Activated CD4-positive, alpha-beta T cell treated with anti-CD3 and anti-CD28 coated beads for 1 hour (primary cell): ENCODE measurements at regions not wholly inside any gene's neighbourhood (a gene's known extent, or its start where the extent isn't known, plus 50 kb on each side); places are given as distances from the start of the nearest gene placed in this dataset.
"Not testable (repeated sequence)": the region's sequence is repeated elsewhere in the genome, so short reads cannot be mapped to it uniquely, and the experiment has no call there.

Experiments
- DNase-seq: peaks from one replicate; pipeline ENCODE4 v3.0.0-alpha.2; 2020

DNA sequence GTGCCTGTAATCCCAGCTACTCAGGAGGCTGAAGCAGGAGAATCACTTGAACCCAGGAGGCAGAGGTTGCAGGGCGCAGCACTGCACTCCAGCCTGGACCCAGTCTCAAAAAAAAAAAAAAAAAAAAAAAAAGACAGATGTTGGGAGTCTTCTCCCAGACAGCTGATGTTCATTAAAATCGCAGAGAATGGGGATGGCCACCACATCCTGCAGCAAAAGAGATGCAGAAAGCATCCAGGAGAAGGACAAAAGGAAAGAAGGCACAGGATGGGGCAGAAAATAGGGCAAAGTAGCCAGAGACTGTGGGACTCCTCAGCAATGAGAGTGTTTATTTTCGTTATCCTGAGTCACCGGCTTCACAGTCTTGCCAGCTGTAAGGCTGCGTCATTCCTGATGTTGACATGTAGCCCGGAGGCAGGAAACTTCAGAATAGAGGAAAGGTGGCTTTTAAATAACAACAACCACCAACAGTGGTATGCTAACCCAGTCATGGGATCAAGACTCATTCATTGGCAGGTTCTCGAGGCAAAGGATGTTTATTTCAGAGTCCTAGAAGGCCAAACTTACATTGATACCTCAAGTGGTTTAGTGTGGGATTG lies 149.5 kb upstream of the SVIL start:
- DNase-seq = no peak

DNA sequence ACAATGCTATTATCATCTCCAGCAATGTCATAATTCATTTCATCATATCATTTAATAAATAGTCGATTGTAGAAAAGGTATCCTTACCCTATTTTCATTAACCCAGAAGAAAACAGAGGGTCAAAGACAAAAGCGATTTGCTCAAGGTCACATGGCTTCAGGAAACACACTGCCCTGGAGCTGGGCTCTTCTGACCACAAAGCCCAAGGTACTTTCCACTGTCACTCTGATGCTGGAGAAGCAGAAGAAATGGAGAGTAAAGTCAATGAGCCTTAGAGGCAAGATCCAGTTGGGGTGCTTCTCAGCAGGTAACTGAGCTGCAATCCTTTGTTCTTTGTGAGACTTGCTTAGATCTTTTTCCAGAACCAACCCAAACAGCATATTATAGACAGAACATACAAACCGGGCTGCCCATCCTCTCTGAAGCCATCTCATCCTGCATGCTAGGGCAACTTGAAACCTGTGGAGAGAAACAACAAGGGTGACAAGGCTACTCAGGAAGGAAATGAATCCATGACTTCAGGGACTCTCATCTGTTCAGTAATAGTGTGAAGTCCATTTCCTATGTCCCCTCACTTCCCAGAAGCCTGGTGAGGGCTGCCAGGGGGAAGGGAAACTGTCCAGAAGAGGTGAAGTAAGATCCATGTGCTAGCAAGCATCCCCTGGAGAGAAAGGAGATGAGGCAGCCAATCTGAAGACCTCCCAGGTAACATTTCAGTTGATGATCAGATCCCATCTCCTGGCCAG lies 148.6 kb upstream of the SVIL start:
- no peak for DNase-seq

DNA sequence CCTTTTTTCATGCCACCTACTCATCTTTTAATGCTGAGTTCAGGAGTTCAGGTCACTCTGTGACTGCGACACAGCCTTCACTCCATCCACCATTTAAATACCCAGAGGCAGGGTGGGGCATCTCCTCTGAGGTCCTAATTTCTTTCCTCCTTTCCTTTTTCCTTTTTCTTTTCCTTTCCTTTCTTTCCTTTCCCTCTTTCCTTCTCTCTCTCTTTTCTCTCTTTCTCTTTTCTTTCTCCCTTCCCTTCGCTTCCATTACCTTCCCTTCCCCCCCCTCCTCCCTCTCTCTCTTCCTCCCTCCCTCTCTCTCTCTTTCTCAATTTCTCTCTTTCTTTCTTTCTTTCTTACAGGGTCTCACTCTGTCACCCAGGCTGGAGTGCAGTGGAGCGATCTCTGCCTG lies 145.9 kb upstream of the SVIL start:
- no peak for DNase-seq

DNA sequence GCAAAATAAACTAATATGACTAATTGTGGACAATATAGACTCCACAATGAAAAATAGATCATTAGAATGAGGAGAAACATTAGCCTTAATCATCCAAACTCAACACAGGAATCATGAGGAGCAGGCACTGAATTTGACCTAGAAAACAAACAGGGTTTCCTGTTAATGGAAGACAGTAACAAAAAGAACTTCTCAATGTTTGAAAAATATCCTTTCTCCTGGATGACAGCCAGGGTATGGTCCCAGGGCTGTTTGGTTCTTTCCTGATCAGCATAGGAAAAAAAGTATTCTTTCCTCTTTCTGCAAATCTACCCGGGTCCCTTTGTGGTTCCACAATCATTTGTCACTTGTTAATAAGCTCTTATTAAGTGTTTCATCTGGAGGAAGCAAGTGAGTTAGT lies 145.3 kb upstream of the SVIL start:
- no peak for DNase-seq

DNA sequence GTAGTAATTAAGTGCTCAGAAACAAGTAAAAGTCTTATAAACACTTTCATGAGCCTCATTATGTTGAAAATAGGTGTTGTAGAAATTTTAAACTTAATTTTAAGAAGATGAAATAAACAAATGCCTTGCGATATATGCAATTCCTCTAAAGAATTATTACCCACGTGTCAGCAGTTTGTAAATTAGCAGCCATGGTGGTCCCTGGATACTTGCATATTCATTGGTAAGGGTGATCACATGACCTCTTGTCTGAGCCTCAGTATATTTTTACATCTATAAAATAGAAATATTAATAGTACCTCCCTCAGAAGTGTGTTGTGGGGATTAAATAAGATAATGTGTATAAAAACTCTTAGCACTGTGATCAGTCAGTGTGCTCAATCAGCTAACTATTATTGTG lies 141.5 kb upstream of the SVIL start:
- no peak for DNase-seq

DNA sequence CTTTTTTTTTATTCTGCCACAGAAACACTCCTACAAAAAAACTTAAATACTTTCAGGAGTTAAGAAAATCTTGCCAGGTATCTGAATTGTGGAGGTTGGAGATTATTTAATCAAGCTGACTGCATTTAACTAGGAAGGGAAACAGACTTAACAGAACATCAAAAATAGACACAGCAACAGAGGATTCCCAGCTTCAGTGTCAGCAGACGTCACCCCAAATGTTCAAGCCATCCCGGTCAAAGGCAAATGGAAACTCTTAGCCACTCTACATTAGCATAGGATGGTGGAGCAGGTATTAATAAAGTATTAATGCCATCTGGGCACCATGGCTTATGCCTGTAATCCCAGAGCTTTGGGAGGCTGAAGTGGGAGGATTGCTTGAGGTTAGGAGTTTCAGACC lies 139.7 kb upstream of the SVIL start:
- no peak for DNase-seq

DNA sequence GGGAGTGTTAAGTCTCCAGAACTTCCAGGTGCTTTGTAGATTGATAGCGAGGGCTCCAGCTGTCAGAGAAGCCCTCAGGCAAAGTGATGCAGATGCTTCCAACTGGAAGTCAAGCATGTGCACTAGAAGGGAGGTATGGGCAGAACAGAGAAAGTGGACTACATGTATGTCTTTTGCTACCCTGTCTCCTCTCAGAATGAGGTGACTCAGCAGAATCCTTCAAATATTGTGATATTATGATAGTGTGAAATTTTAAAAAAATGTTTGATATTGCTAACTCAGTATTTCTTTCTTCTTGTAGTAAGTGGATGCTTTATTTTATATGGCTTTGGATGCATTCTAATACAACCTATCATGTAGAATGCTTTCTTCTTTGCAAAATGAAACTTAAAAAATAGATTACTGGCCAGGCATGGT lies 138.9 kb upstream of the SVIL start:
- DNase-seq = no peak

DNA sequence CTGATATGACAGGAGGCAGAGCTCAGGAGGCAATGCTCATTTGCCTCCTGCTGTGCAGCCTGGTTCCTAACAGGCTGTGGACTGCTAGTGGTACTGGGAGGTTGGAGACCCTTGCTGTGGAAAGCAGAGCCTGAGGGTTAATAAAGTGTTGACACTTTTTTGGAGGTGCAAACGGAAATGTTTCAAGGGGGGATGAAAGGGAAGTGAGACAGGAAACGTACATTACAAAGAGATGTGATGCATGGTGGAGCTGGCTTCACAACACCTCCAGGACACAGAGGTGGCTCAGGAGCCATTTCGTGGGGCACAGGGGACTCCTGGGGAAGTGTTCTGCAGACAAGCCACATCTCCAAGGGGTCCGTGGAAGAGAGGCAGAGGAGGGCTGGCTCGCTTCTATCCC lies 137.6 kb upstream of the SVIL start:
- no peak for DNase-seq

DNA sequence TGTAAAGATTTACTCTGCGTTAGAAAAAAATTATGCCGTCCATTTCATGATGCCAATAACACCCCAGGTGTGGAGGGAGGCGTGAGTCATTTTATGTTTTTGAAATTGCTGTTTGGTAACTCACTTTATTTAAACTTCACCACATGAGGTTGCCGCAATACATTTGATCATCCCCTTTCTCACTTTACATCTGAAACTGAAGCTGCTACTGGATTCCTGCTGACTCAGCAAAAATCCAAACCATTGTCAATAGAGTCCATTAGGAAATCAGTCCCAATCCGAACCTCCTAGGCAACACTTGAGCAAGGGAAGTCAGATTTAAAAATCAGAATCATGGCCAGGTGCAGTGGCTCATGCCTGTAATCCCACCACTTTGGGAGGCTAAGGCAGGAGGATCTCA lies 136.6 kb upstream of the SVIL start:
- DNase-seq = no peak

DNA sequence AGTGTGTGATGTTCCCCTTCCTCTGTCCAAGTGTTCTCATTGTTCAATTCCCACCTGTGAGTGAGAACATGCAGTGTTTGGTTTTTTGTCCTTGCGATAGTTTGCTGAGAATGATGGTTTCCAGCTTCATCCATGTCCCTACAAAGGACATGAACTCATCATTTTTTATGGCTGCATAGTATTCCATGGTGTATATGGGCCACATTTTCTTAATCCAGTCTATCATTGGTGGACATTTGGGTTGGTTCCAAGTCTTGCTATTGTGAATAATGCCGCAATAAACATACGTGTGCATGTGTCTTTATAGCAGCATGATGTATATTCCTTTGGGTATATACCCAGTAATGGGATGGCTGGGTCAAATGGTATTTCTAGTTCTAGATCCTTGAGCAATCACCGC lies 134.5 kb upstream of the SVIL start:
- DNase-seq = not testable (repeated sequence)

DNA sequence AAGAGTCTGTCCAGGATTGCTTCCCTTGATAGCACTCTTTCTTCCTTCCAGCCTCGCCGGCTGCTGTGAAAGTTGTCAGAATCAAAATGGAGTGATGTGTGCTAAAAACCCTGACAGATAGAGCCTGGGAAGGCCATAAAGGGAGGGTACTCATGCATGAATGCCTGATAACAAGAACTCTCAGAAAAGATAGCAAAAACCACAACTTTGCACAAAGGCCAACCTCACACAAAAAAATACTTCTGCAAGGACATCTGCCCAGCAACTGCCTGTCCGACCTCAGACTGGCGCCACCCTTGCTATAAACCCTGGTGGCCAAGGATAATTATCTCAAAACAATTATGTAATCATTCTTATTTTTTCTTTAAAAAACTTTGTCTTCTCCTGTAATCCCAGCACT lies 133.2 kb upstream of the SVIL start:
- DNase-seq = no peak

DNA sequence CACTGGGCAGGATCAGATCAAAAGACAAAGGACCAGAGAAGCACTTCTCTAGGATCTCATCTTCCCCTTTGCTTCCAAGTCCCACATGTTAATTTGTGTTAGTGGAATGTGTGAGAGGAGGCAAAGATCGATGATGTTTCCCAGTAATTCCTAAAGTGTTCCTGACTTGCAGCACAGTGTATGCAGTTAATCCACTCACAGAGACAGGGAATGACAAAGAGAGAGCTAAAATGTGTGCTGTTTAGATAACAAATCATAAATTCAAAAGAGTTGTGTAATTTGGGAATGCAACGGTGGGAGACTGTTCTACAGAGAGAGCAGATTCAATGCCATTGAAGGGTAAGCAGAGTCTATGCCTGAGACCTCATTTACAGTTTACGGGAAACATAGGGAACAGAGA lies 132.0 kb upstream of the SVIL start:
- no peak for DNase-seq

DNA sequence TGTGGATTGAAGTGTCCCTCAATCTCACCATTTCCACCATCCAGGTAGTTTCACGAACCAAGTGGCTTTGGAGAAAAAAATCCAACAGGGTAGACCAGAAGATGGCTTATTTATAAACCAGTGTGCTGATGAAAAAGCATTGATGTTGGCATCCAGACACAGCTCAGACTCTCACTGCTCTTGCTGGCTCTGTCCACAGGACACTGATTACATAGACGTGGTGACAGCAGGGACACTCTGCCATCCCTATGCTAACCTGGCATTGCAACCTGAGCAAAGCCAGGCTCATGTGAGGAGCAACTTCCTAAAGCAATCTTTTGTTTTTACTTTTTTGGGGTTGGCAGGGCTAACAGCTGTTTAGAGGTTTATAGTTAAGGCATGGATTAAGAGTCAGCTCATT lies 130.6 kb upstream of the SVIL start:
- no peak for DNase-seq

DNA sequence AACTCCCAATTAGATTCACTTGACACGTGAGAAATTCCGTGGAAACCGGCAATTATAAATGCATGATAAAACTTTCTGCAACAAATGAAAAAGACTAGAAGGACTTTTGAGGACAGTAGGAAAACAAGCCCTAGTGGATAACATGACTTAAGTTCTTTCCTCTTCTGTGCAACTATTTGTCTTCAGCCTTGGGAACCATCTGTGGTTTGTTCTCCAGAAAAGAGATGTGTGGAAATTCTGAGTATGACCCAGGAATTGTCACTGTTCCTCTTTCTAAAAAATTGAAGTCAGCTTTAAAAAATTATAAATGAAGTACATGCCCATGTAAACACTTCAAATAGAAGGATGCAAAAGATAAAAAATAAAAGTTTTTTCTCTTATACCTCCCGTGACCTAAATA lies 128.6 kb upstream of the SVIL start:
- no peak for DNase-seq

DNA sequence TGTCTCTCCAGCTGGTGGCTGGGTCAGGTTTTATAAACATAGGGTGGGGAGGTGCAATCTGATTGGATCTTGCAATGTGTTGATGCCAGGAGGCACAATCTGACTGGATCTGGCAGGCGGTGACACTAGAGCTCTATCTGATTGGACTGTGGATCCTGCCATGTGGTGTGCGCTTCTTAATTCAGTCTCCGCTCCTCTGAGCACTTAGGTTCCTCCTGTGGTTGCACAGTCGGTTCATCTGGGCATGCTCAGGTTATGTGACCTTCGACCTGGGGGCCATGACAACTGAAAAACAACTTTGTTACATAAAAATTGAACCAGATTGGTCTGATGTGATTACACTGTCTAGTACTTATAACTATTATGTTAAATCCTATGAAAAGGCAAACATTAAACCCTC lies 127.1 kb upstream of the SVIL start:
- DNase-seq = no peak

DNA sequence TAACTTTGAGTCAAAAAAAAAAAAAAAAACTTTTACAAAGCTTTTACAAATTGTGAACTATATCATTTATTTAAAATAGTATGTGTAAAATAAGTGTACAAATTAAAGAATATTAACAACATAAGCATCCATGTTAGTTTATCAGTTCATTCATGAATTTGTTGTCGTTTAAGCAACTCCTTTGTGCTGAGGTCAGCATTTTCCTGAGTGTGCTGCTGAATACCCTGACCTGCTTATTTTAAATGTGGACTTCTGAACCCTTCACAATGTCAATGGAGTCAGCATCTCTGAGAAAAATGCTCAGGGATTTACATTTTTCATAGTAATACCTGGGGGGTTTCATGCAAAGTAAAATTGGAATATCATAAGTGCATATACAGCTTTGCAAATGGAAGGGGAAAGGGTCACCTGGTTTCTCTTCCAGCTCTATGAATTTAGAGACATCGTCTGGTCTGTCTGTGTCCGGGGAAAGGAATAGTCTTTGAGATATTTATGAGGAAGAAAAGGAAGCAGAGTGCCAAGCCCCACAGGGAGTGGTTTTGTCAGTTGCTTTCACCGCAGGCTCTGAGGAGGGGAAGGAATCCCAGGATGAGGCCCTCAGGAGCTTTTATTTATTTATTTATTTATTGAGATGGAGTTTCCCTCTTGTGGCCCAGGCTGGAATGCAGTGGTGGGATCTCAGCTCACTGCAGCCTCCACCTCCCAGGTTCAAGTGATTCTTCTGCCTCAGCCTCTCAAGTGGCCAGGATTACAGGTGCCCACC lies 125.5 kb upstream of the SVIL start:
- DNase-seq = no peak

DNA sequence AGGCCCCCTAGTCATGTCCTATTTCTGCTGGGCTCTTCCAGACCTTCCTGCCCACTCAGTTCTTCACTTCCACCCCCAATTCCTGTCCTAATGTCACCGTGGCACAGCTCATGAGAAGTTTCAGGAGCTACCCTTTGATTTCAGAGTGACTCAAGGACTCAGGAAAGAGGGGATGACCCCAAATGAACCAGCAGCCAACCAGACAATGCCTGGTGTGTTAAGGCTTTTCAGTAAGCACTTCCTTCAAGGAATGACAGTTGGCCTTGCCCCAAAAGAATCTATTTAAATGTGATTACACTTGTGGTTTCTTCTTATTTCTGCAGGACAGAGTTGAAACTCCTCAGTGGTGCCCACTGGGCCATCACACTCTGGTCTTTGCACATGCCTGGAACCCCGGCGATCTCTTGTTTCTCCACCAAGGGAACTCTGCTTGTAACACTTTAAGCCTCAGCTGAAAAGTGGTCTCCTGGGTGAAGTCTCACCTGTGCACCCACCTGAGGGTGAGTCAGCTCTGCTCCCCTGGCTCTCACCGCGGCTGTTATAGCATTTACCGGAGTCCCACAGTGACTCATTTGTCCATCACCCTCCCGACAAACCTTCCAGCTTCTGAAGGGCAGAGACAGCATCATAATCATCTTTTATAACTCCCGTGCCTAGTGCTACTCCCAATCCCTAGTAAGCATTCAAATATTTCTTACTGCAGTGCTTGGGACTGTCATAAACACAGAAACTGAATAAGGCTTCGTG lies 123.0 kb upstream of the SVIL start:
- DNase-seq = no peak

DNA sequence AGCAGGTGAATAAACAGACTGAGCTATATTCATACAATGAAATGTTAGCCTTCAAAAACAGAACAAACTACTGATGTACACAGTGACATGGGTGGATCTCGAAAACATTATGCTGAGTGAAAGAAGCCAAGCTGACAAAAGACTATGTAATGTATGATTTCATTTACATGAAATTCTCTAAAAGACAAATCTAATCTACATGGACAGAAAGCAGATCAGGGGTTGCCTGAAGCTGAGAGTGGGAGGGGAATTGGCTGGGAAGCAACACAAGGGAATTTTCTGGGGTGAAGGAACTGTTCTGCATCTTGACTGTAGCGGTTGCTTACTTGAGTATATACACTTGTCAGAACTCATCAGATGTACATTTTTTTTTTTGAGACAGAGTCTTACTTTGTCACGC lies 121.7 kb upstream of the SVIL start:
- DNase-seq = no peak

DNA sequence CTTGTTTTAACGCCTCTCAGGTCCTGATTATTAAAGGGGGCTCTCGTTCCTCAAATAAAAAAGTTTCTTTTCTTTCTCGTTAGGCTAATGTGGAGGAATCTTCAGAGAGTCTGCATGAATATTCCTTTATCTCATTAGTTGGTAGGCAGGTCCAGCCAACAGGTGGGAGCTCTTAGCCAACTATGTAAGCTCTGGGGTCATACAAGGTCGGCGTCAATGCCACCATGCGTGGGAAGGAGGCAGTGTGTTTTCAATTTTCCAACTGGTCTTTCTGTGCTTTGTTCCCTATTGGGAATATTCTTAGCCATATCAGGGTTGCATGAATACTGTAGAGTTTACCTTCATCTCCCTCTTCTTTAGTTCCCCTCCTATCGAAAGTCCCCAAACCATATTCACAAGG lies 118.5 kb upstream of the SVIL start:
- DNase-seq = no peak

DNA sequence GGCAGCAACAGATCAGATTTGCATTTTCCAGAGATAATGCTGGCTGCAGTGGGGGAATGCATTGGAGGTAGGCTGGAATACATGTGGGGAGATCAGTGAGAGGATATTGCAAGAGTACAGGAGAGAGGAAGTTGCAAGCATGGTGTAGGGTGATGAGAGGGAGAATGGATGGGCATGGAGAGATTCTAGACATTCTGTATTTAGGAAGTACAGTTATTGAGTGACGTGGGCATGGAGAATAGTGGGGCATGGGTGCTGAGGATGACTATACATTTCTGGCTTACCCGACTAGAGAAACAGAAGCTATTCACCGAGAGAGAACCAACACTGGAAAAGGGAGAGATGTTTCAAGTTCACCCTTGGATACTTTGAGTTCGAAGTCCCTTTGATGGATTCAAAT lies 116.9 kb upstream of the SVIL start:
- DNase-seq = no peak

DNA sequence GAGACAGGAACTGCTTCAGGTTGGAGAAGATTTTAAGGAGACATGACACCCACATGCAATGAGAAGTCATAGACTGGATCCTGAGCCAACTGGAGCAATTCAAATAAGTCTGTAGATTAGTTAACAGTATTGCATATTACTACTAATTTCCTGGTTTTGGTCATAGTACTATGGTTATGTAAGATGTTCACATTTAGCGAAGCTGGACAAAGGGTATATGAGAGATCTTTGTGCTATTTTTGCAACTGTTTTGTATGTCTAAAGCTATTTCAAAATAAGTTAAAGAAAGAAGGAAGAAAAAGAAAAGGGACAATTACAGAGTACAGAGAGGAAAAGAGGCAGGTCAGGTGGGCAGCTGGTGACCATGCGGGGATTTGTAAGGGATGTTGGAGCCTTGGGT lies 116.5 kb upstream of the SVIL start:
- no peak for DNase-seq

DNA sequence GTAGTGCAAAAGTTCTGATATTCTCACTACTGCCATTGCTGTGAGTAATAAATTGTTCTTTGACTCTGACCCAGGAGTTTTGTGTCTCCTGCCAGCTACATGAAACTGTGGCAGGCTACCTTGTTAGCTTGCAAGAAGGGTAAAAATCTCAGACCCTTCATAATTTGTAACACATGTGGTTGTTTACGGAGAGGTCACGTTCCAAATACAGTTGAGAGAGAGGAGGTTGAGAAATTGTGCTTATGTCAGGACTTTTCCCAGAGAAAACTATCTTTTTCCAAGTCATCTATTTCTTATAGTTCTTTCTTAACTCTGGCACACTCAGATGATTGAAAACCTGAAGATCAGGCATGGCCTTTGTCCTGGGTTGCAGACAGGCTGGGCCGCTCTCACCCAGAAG lies 114.4 kb upstream of the SVIL start:
- no peak for DNase-seq

DNA sequence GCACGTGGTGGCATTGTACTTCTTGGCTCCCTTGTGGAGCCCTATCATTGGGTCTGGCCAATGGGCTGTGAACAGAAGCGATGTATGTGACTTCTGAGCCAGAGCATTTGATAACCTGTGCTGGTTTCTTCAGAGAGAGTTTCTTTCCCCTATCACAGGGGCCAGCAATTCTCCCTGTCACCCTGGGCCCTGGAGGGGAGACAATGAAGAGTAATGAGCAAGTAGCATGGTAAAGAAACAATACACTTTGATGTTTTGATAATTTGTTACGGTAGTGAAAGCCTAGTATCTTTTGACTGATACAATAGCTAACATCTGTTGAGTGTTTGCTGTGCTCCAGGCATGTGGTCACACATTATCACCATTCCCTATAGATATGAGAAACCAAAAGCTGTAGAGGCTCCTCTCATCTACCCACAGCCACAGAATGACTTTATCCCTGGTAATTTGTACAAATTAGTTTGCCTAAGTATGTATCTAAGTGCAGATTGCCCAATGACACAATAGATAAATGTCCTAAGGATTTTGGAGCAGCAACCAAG lies 113.4 kb upstream of the SVIL start:
- DNase-seq = no peak
